NT2/D1 (cell line): ENCODE measurements at regions not wholly inside any gene's neighbourhood (a gene's known extent, or its start where the extent isn't known, plus 50 kb on each side); places are given as distances from the start of the nearest gene placed in this dataset.

Source experiments
- SUZ12 ChIP-seq: IDR thresholded peaks from 2 replicates; pipeline ENCODE4 v1.6.1; 2011; ENCODE audit not compliant: insufficient read length, insufficient read depth; ENCODE audit errors: extremely low read depth
- YY1 ChIP-seq: IDR thresholded peaks from 2 replicates; pipeline ENCODE4 v1.6.1; 2011; ENCODE audit not compliant: insufficient read length, insufficient read depth
- ZNF274 ChIP-seq: IDR thresholded peaks from 2 replicates; pipeline ENCODE4 v1.6.1; 2011; ENCODE audit warnings: mild to moderate bottlenecking, low read depth, low read length

DNA sequence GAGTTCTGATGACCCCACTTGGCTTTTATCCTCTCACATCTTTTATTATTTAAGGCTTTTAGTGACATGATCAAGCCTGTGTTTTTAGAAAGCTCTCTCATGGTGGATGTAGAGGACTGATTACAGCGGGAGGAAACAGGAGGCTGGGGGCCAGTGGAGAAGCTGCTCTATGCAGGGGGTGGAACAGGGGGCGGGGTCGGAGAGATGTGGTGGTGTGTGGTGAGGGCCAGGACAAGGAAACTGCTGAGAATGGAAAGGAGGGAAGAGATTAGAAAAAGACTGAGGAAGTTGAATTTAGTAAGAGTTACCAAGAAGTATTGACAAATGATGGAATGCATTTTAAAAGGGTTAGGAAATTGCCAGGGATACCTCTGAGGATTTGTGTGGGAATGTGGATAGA lies 292.2 kb downstream of the ZIC3 start:
- no peak for TF ChIP-seq ZNF274
- TF ChIP-seq YY1, result no peak
- no peak for TF ChIP-seq SUZ12
